Chondrocyte (in vitro differentiated cells): ENCODE measurements at regions not wholly inside any gene's neighbourhood (a gene's known extent, or its start where the extent isn't known, plus 50 kb on each side); places are given as distances from the start of the nearest gene placed in this dataset.

Experiments used
- DNase-seq: peaks from one replicate; pipeline ENCODE4 v3.0.0; 2021; ENCODE audit warnings: mixed read lengths, low spot score
- H3K27ac Mint-ChIP-seq: one replicate; pipeline ENCODE4 v1.8.0; 2021; ENCODE audit warnings: mild to moderate bottlenecking, moderate library complexity, mixed read lengths; ENCODE audit not compliant: unreplicated experiment
- H3K27me3 Mint-ChIP-seq: 2 replicates; pipeline ENCODE4 v1.8.0; 2021; ENCODE audit warnings: low read depth, mixed read lengths
- H3K36me3 Mint-ChIP-seq: 2 replicates; pipeline ENCODE4 v1.8.0; 2021; ENCODE audit warnings: low read depth, mixed read lengths
- H3K4me1 Mint-ChIP-seq: 2 replicates; pipeline ENCODE4 v1.8.0; 2021; ENCODE audit warnings: low read depth, mild to moderate bottlenecking, mixed read lengths
- H3K4me3 Mint-ChIP-seq: one replicate; pipeline ENCODE4 v1.8.0; 2021; ENCODE audit warnings: mild to moderate bottlenecking, moderate library complexity, mixed read lengths; ENCODE audit not compliant: unreplicated experiment
- H3K9me3 Mint-ChIP-seq: 2 replicates; pipeline ENCODE4 v1.8.0; 2021; ENCODE audit warnings: low read depth, mixed read lengths
- TF ChIP-seq, protein P1 (sequence below): fragments of 200-600 bp; sonication (generic); IDR thresholded peaks from 2 replicates; pipeline ENCODE4 v1.5.0; 2021; ENCODE audit warnings: antibody characterized with exemption, mild to moderate bottlenecking, moderate library complexity

- H3K4me3 Mint-ChIP-seq: no peak overlapping the region
- no peak overlapping the region for H3K27ac Mint-ChIP-seq
These were observed 283.5 kb downstream of the RPLP1 start for GRCh38 chr15:69736161-69736560.

GRCh38 chr15:69737916-69738315 is 285.3 kb downstream of the RPLP1 start:
- Mint-ChIP-seq H3K9me3 (peaks cover 12% of the 10 kb centered on the region), H3K27me3 (peaks cover 34% of the 10 kb centered on the region), H3K4me3 (no peak overlapping the region), H3K36me3 (peaks cover 7% of the 10 kb centered on the region), H3K4me1 (peaks cover 4% of the 10 kb centered on the region), H3K27ac (no peak overlapping the region)
- DNase-seq: no peak
- TF ChIP-seq, protein P1, sequence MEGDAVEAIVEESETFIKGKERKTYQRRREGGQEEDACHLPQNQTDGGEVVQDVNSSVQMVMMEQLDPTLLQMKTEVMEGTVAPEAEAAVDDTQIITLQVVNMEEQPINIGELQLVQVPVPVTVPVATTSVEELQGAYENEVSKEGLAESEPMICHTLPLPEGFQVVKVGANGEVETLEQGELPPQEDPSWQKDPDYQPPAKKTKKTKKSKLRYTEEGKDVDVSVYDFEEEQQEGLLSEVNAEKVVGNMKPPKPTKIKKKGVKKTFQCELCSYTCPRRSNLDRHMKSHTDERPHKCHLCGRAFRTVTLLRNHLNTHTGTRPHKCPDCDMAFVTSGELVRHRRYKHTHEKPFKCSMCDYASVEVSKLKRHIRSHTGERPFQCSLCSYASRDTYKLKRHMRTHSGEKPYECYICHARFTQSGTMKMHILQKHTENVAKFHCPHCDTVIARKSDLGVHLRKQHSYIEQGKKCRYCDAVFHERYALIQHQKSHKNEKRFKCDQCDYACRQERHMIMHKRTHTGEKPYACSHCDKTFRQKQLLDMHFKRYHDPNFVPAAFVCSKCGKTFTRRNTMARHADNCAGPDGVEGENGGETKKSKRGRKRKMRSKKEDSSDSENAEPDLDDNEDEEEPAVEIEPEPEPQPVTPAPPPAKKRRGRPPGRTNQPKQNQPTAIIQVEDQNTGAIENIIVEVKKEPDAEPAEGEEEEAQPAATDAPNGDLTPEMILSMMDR: no peak

More at GRCh38 chr15:69736161-69736560, 283.5 kb downstream of the RPLP1 start:
- Mint-ChIP-seq H3K4me1 (peaks cover 4% of the 10 kb centered on the region), H3K36me3 (peaks cover 7% of the 10 kb centered on the region), H3K9me3 (peaks cover 12% of the 10 kb centered on the region), H3K27me3 (peaks cover 34% of the 10 kb centered on the region)
- no peak for DNase-seq
- TF ChIP-seq, protein P1: no peak

GRCh38 chr15:69740684-69741083 is 288.1 kb downstream of the RPLP1 start:
- Mint-ChIP-seq H3K27me3 (peaks cover 36% of the 10 kb centered on the region), H3K36me3 (peaks cover 7% of the 10 kb centered on the region), H3K4me3 (no peak overlapping the region), H3K4me1 (no peaks in the 10 kb centered on the region), H3K27ac (no peak overlapping the region), H3K9me3 (peaks cover 12% of the 10 kb centered on the region)
- TF ChIP-seq, protein P1: no peak
- DNase-seq: no peak

DNA sequence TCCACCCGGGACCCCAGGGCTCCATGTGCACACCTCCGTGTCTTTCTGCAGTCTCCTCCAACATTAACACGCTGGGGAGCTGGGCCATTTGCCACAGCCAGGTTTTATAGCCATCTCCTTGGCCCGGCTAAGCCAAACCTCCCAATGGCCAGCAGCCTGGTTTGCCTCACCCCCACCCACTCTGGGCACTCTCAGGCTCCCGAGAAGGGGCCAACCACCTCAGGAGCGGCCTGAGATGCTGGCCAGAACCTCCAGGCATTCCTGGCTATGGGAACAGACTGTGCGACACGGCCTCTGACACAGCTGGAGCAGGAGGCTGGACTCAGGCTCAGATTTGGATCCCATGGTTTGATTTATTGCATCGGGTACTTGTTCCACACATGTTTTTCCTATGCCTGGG is 289.7 kb downstream of the RPLP1 start:
- TF ChIP-seq, protein P1: no peak
- H3K27me3 Mint-ChIP-seq: peaks cover 37% of the 10 kb centered on the region

GRCh38 chr15:69743091-69743490 is 290.5 kb downstream of the RPLP1 start:
- Mint-ChIP-seq H3K36me3 (peaks cover 5% of the 10 kb centered on the region), H3K9me3 (peaks cover 7% of the 10 kb centered on the region), H3K4me3 (no peak overlapping the region), H3K27ac (no peak overlapping the region), H3K4me1 (no peaks in the 10 kb centered on the region), H3K27me3 (peaks cover 39% of the 10 kb centered on the region)
- TF ChIP-seq, protein P1: no peak
- no peak for DNase-seq

More for the DNA sequence above, 289.7 kb downstream of the RPLP1 start:
- Mint-ChIP-seq H3K36me3 (peaks cover 5% of the 10 kb centered on the region), H3K4me3 (no peak overlapping the region), H3K27ac (no peak overlapping the region), H3K9me3 (peaks cover 7% of the 10 kb centered on the region), H3K4me1 (no peaks in the 10 kb centered on the region)
- no peak for DNase-seq
